HEK293T (cell line): ENCODE measurements at regions not wholly inside any gene's neighbourhood (a gene's known extent, or its start where the extent isn't known, plus 50 kb on each side); places are given as distances from the start of the nearest gene placed in this dataset.

ENCODE experiments used
- BHLHE40 ChIP-seq: fragments of 450-650 bp; IDR thresholded peaks from 2 replicates; pipeline ENCODE4 v1.6.1; 2016; ENCODE audit warnings: mild to moderate bottlenecking, moderate library complexity, borderline replicate concordance
- ELF4 ChIP-seq: fragments of 450-650 bp; IDR thresholded peaks from 2 replicates; pipeline ENCODE4 v1.6.1; 2017; ENCODE audit warnings: antibody characterized with exemption
- FOXA1 ChIP-seq: fragments of 450-650 bp; IDR thresholded peaks from 2 replicates; pipeline ENCODE4 v1.6.1; 2016; ENCODE audit warnings: mild to moderate bottlenecking

- TF ChIP-seq BHLHE40 (no peak), FOXA1 (no peak), ELF4 (no peak)
Measured at GRCh38 chr15:99476413-99477222, 89.2 kb upstream of the MEF2A start.
